HCT116 (cell line): ENCODE measurements at regions not wholly inside any gene's neighbourhood (a gene's known extent, or its start where the extent isn't known, plus 50 kb on each side); places are given as distances from the start of the nearest gene placed in this dataset.

Source experiments
- CTCF ChIP-seq, 3 experiments: fragments of 200-600 bp in 1 of 3; sonication (generic) in 1 of 3; IDR thresholded peaks in 2 of 3; conservative IDR thresholded peaks in 1 of 3; 2 replicates each; pipeline ENCODE4 v1.5.1; 2012 to 2017; ENCODE audit warnings: low read depth in 2 of 3, low read length in 2 of 3, antibody characterized with exemption in 1 of 3, borderline replicate concordance in 1 of 3, control low read depth in 1 of 3, mild to moderate bottlenecking in 1 of 3, mixed read lengths in 1 of 3, mixed run types in 1 of 3, moderate library complexity in 1 of 3; ENCODE audit not compliant: insufficient read depth in 1 of 3
- POLR2A ChIP-seq: IDR thresholded peaks from 2 replicates; pipeline ENCODE4 v1.7.0; 2011; ENCODE audit warnings: borderline replicate concordance; ENCODE audit not compliant: insufficient read depth, insufficient read length; ENCODE audit errors: extremely low read depth
- ZNF274 ChIP-seq: fragments of 200-500 bp; sonication (Bioruptor generic); IDR thresholded peaks from 2 replicates; pipeline ENCODE4 v1.6.1; 2014; ENCODE audit warnings: mild to moderate bottlenecking, low read depth, low read length, inconsistent platforms

GRCh38 chr7:136685501-136686173, 182.8 kb upstream of the CHRM2 start:
- TF ChIP-seq CTCF (IDR thresholded peaks at IDR 0.05 in 2 of 3, conservative IDR thresholded peaks at IDR 0.05 in 1 of 3; ENCODE audit: borderline replicate concordance in 1 of 3, insufficient read depth in 1 of 3, low read depth in 2 of 3, low read length in 2 of 3) (no peak), POLR2A (no peak), ZNF274 (no peak)
